ENCODE measurements at regions not wholly inside any gene's neighbourhood (a gene's known extent, or its start where the extent isn't known, plus 50 kb on each side); places are given as distances from the start of the nearest gene placed in this dataset.

- TF ChIP-seq ZNF324 (tag by site-specific recombination; IDR thresholded peaks at IDR 0.05): no peak
- TF ChIP-seq ZBTB11 (tag by site-specific recombination; conservative IDR thresholded peaks at IDR 0.05; ENCODE audit: low read depth): no peak
- no peak for TF ChIP-seq ZIC2 (tag by site-specific recombination; IDR thresholded peaks at IDR 0.05)
- TF ChIP-seq ZNF223 (tag by site-specific recombination; IDR thresholded peaks at IDR 0.05): no peak
- TF ChIP-seq ZNF394 (tag by site-specific recombination; IDR thresholded peaks at IDR 0.05; ENCODE audit: borderline replicate concordance): no peak
- TF ChIP-seq ZNF19 (tag by site-specific recombination; IDR thresholded peaks at IDR 0.05; ENCODE audit: low read depth): no peak
- no peak for TF ChIP-seq ZNF280D (tag by site-specific recombination; IDR thresholded peaks at IDR 0.05)
Measured at GRCh38 chr13:107239213-107239612, 671.3 kb upstream of the ARGLU1 start (continued).

GRCh38 chr13:107238262-107238981 is 670.5 kb upstream of the ARGLU1 start:
- Histone ChIP-seq H3K27ac (ENCODE audit: extremely low read depth, low read depth, low read length) (no peak overlapping the region), H3K4me1 (ENCODE audit: control insufficient read depth, insufficient read depth, low read length) (no peaks in the 10 kb centered on the region), H3K4me3 (ENCODE audit: low read depth, low read length) (no peak overlapping the region), H3K9me3 (ENCODE audit: control insufficient read depth, insufficient read depth, low read depth, low read length) (no peaks in the 10 kb centered on the region), H3K36me3 (ENCODE audit: control insufficient read depth in 2 of 2, insufficient read depth in 1 of 2, low read length in 2 of 2) (no peaks in the 10 kb centered on the region)
- POLR2A ChIA-PET: no interaction called here
- CTCF ChIA-PET: no interaction called here
- no peak for TF ChIP-seq ZNF692 (tag by site-specific recombination; IDR thresholded peaks at IDR 0.05)
- no peak for TF ChIP-seq ZNF23 (tag by site-specific recombination; IDR thresholded peaks at IDR 0.05; ENCODE audit: borderline replicate concordance)
- TF ChIP-seq ZNF350 (tag by site-specific recombination; IDR thresholded peaks at IDR 0.05): no peak
- no peak for TF ChIP-seq ZNF394 (tag by site-specific recombination; IDR thresholded peaks at IDR 0.05; ENCODE audit: borderline replicate concordance)
- no peak for TF ChIP-seq GLI2 (tag by site-specific recombination; IDR thresholded peaks at IDR 0.05; ENCODE audit: borderline replicate concordance, low read depth)
- no peak for TF ChIP-seq PRDM4 (tag by site-specific recombination; IDR thresholded peaks at IDR 0.05)
- TF ChIP-seq ZBTB26 (tag by site-specific recombination; optimal IDR thresholded peaks at IDR 0.05): no peak
